ENCODE measurements at regions not wholly inside any gene's neighbourhood (a gene's known extent, or its start where the extent isn't known, plus 50 kb on each side); places are given as distances from the start of the nearest gene placed in this dataset.
"Not testable (repeated sequence)": the region's sequence is repeated elsewhere in the genome, so short reads cannot be mapped to it uniquely, and the experiment has no call there.

GRCh38 chr1:172793823-172794222, 134.9 kb downstream of the FASLG start:
- TF ChIP-seq CTCF (conservative IDR thresholded peaks at IDR 0.05; ENCODE audit: low read depth, low read length) = no peak
- no peak overlapping the region for H3K4me3 ChIP-seq (ENCODE audit: low read length)
- no peak for DNase-seq (ENCODE audit: low read depth)

GRCh38 chr1:172795741-172796140, 136.8 kb downstream of the FASLG start:
- DNase-seq (ENCODE audit: low read depth) = no peak
- H3K4me3 ChIP-seq (ENCODE audit: low read length) = no peak overlapping the region
- TF ChIP-seq CTCF (conservative IDR thresholded peaks at IDR 0.05; ENCODE audit: low read depth, low read length) = no peak

- DNase-seq (ENCODE audit: low read depth) = not testable (repeated sequence)
These were observed 140.9 kb downstream of the FASLG start for GRCh38 chr1:172799804-172800203.

GRCh38 chr1:172801771-172802322, 142.9 kb downstream of the FASLG start:
- no peak for TF ChIP-seq CTCF (conservative IDR thresholded peaks at IDR 0.05; ENCODE audit: low read depth, low read length)

More at GRCh38 chr1:172799804-172800203, 140.9 kb downstream of the FASLG start:
- not testable (repeated sequence) for H3K4me3 ChIP-seq (ENCODE audit: low read length)

GRCh38 chr1:172809750-172810149, 150.8 kb downstream of the FASLG start:
- H3K4me3 ChIP-seq (ENCODE audit: low read length) = no peak overlapping the region
- no peak for TF ChIP-seq CTCF (conservative IDR thresholded peaks at IDR 0.05; ENCODE audit: low read depth, low read length)
- DNase-seq (ENCODE audit: low read depth) = no peak

More at GRCh38 chr1:172801771-172802322, 142.9 kb downstream of the FASLG start:
- no peak for DNase-seq (ENCODE audit: low read depth)
- no peak overlapping the region for H3K4me3 ChIP-seq (ENCODE audit: low read length)

GRCh38 chr1:172810480-172811175, 151.7 kb downstream of the FASLG start:
- no peak for DNase-seq (ENCODE audit: low read depth)
- no peak for TF ChIP-seq CTCF (conservative IDR thresholded peaks at IDR 0.05; ENCODE audit: low read depth, low read length)
- no peak overlapping the region for H3K4me3 ChIP-seq (ENCODE audit: low read length)

- no peak overlapping the region for H3K4me3 ChIP-seq (ENCODE audit: low read length)
- no peak for TF ChIP-seq CTCF (conservative IDR thresholded peaks at IDR 0.05; ENCODE audit: low read depth, low read length)
These were observed 152.8 kb downstream of the FASLG start for GRCh38 chr1:172811694-172812093.

More at GRCh38 chr1:172811694-172812093, 152.8 kb downstream of the FASLG start:
- DNase-seq (ENCODE audit: low read depth) = no peak

Measured in retinal pigment epithelial cell (primary cell).